Mesothelial cell of epicardium (in vitro differentiated cells): ENCODE measurements at regions not wholly inside any gene's neighbourhood (a gene's known extent, or its start where the extent isn't known, plus 50 kb on each side); places are given as distances from the start of the nearest gene placed in this dataset.

Source experiments
- DNase-seq, 2 experiments: peaks; one replicate each; pipeline ENCODE4 v3.0.0; 2021; ENCODE audit warnings: low spot score in 2 of 2; ENCODE audit not compliant: unreplicated experiment in 2 of 2
- H3K27ac Mint-ChIP-seq: 2 replicates; pipeline ENCODE4 v1.8.0; 2021; ENCODE audit warnings: mixed read lengths
- H3K27me3 Mint-ChIP-seq: 2 replicates; pipeline ENCODE4 v1.8.0; 2021; ENCODE audit warnings: low read depth, mixed read lengths
- H3K36me3 Mint-ChIP-seq: 2 replicates; pipeline ENCODE4 v1.8.0; 2021; ENCODE audit warnings: mixed read lengths
- H3K4me1 Mint-ChIP-seq: 2 replicates; pipeline ENCODE4 v1.8.0; 2021; ENCODE audit warnings: mixed read lengths
- H3K4me3 Mint-ChIP-seq: 2 replicates; pipeline ENCODE4 v1.8.0; 2021; ENCODE audit warnings: mild to moderate bottlenecking, moderate library complexity, mixed read lengths
- H3K9me3 Mint-ChIP-seq: 2 replicates; pipeline ENCODE4 v1.8.0; 2021; ENCODE audit warnings: mixed read lengths
- TF ChIP-seq, protein P1 (sequence below): fragments of 200-600 bp; sonication (generic); IDR thresholded peaks from one replicate; pipeline ENCODE4 v1.5.0; 2021; ENCODE audit warnings: antibody characterized with exemption; ENCODE audit not compliant: unreplicated experiment

DNA sequence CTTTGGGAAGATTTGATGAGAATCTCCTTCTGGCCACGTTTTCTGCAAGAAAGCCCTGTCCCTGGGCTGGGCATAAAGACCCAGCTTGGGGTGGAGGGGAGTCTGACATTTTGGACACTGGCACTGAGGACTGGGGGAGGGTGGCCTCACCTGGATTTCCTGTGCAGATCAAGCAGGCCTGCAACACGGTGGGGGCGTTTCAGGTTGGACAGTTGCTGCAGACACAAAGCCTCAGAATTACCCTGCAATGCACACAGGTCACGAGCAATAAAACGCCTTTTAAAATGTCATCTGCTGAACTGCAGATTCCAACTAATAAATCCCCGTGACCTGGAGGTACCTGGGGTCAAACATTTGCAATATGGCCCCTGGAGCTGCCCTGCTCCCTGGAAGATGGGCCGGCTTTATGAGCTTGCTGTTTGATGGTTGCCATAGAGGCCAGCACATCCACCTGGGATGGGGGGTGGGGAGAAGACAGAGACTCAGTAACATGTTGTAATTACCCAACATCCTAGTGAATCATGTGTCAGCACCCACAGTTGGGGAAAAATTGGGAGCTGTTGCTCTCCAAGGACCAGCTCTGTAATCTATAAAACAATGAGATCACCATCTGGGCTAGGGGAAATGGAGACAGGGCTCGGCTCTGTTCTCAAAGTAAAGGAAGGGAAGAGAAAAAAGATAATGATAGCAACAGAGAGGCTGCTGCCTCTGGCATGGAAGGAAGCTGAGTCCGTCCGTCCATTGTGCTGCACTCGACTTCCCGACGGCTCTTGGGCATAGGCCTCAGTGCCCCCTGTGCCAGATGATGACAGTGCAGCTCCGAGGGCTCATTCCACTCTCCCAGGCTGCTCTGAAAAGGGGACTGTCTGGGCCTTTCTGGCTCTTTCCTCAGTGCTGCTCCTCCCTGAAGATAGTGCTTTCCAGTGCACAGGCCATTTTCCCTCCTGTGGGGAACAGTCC is 340.3 kb downstream of the CYRIA start:
- no peaks in the 10 kb centered on the region for H3K36me3 Mint-ChIP-seq
- H3K9me3 Mint-ChIP-seq = no peaks in the 10 kb centered on the region
- H3K27ac Mint-ChIP-seq = peak overlapping the region; percentile 32
- H3K4me1 Mint-ChIP-seq = peaks cover 63% of the 10 kb centered on the region
- TF ChIP-seq, protein P1, sequence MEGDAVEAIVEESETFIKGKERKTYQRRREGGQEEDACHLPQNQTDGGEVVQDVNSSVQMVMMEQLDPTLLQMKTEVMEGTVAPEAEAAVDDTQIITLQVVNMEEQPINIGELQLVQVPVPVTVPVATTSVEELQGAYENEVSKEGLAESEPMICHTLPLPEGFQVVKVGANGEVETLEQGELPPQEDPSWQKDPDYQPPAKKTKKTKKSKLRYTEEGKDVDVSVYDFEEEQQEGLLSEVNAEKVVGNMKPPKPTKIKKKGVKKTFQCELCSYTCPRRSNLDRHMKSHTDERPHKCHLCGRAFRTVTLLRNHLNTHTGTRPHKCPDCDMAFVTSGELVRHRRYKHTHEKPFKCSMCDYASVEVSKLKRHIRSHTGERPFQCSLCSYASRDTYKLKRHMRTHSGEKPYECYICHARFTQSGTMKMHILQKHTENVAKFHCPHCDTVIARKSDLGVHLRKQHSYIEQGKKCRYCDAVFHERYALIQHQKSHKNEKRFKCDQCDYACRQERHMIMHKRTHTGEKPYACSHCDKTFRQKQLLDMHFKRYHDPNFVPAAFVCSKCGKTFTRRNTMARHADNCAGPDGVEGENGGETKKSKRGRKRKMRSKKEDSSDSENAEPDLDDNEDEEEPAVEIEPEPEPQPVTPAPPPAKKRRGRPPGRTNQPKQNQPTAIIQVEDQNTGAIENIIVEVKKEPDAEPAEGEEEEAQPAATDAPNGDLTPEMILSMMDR = no peak
- no peak overlapping the region for H3K4me3 Mint-ChIP-seq
- no peaks in the 10 kb centered on the region for H3K27me3 Mint-ChIP-seq
- DNase-seq = no peak

DNA sequence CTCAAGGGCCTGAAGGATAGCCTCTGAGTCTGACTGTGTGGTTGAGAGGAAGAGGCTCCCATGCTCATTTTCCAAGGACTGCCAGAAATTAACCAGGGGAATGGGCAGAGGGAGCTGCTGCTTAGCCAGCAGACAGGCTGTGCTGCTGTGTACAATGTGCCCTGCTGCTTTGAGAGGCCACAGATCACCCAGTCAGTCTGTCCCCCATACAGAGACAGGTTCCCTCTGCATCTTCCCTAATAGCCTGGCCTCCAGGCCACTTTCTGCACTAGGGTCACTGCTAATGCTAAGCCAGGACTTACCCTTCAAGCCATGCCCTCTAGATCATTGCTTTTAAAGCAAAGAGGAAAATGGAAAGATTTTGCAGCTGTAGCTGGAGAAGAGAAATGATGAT is 341.1 kb downstream of the CYRIA start:
- DNase-seq = no peak
- no peak overlapping the region for H3K4me3 Mint-ChIP-seq
- H3K27me3 Mint-ChIP-seq = no peaks in the 10 kb centered on the region
- peaks cover 63% of the 10 kb centered on the region for H3K4me1 Mint-ChIP-seq
- H3K9me3 Mint-ChIP-seq = no peaks in the 10 kb centered on the region
- H3K27ac Mint-ChIP-seq = no peak overlapping the region
- no peaks in the 10 kb centered on the region for H3K36me3 Mint-ChIP-seq
- TF ChIP-seq, protein P1 = no peak

DNA sequence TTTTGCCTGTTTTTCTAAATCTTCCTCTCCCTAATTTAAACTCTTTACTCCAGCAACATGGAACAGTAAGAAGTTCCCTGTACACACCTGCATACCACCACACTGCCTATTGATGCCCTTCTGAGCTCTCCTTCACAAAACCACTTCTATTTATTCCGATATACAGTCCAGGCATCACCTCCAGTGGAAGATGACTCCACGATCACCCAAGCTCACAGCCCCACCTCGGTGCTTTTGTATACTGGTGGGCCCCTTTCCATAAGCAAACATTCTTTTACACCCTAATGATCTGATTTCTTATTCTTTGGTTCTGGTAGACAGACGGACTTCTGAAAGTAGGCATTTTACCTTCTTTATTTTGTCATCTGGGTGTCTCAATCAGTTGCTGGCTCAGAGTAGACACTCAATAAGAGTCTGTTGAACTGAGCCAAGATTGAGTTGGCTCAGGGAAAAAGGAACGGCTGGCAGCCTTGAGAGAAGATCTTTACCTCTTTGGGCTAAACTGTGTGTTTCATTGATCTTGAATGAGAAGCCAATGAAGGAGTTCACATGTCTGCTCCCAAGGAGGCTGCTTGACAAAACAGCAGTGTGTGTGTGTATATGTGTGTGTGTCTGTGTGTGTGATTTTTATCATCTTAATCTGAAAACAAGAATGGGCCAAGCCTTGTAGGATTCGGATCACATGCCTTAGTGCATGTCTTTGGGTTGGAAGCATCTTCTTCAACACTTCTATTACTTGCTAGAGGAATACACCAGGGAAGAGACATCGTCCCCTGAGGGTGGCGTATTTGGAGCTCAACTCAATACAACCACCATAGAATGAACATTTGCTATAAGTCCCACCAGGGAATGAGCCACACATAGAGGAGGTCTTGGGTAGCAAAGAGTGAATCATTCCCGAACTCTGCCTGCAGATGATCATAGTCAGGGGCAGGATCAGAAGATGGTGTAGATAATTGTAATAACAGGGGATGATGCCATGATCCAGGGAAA is 341.8 kb downstream of the CYRIA start:
- Mint-ChIP-seq H3K4me3 (no peak overlapping the region), H3K27ac (no peak overlapping the region), H3K36me3 (no peaks in the 10 kb centered on the region), H3K27me3 (no peaks in the 10 kb centered on the region), H3K4me1 (peaks cover 63% of the 10 kb centered on the region), H3K9me3 (no peaks in the 10 kb centered on the region)
- no peak for DNase-seq
- TF ChIP-seq, protein P1 = no peak

DNA sequence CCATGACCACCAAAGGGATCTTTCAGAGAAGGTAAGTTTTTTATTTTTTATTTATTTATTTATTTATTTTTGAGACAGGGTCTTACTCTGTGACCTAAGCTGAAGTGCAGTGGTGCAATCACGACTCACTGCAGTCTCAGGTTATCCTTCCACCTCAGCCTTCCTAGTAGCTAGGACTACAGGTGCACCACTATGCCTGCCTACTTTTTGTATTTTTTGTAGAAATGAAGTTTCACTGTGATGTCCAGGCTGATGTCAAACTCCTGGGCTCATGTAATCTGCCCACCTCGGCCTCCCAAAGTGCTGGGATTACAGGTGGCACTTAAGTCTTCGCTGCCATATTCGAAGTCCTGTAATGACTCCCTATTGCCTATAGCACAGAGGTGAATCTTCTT is 342.5 kb downstream of the CYRIA start:
- no peaks in the 10 kb centered on the region for H3K9me3 Mint-ChIP-seq
- H3K36me3 Mint-ChIP-seq = no peaks in the 10 kb centered on the region
- H3K27ac Mint-ChIP-seq = no peak overlapping the region
- no peak overlapping the region for H3K4me3 Mint-ChIP-seq
- TF ChIP-seq, protein P1 = no peak
- H3K4me1 Mint-ChIP-seq = peaks cover 67% of the 10 kb centered on the region
- DNase-seq = no peak
- no peaks in the 10 kb centered on the region for H3K27me3 Mint-ChIP-seq

DNA sequence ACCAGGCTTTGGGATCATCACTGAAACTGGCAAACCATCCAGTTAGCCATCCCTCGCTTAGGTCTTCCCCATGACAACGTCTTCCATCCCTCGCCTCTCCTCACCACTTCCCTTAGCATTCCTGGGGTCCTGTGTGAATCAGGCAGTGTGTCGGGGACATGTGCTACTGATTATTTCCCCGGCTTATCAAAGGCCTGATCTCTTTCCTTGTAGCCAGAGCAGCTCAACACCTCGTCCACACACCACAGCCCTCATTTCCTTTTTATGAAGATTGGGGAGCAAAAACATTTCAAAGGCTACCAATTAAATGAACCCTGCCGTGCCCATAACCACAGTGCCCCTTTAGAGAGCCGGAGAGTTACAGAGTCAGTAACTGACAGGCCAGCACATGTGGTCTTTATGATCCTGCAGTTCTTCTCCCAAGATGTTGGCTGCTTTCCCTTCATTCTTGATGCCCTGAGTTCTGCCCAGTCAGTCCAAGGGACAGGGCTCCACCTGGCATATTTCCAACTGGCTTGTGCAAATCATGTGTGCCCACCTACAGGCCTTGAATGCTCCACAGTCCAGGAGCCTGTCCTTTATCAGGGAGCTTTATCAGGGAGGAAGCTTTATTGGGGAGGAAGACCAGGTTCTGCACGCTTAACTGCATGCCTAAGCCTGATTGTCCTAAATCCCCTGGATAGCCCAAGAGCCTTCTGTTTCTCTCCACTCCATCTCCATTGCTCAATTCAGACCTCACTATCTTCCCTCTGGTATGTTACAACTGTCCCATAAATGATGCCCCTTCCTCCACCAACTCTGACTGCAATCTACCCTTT is 343.1 kb downstream of the CYRIA start:
- peak overlapping the region; percentile 61 for H3K27ac Mint-ChIP-seq
- H3K4me1 Mint-ChIP-seq = peaks cover 73% of the 10 kb centered on the region
- H3K36me3 Mint-ChIP-seq = no peaks in the 10 kb centered on the region
- no peaks in the 10 kb centered on the region for H3K27me3 Mint-ChIP-seq
- DNase-seq = no peak
- H3K9me3 Mint-ChIP-seq = no peaks in the 10 kb centered on the region
- TF ChIP-seq, protein P1 = no peak
- H3K4me3 Mint-ChIP-seq = no peak overlapping the region
